Islet of Langerhans (tissue), 1 donor: ENCODE measurements at regions not wholly inside any gene's neighbourhood (a gene's known extent, or its start where the extent isn't known, plus 50 kb on each side); places are given as distances from the start of the nearest gene placed in this dataset.

Experiments
- FAIRE-seq: peaks from one replicate; lab custom pipeline; 2011; peaks lifted over from hg19 to GRCh38; lab: Jason Lieb, UNC

GRCh38 chr6:159118924-159119323, 50.3 kb upstream of the FNDC1 start:
- no peak for FAIRE-seq

GRCh38 chr6:159117563-159117962, 51.6 kb upstream of the FNDC1 start:
- no peak for FAIRE-seq

- FAIRE-seq = no peak
Measured at GRCh38 chr6:159117046-159117445, 52.2 kb upstream of the FNDC1 start.

GRCh38 chr6:159116343-159116742, 52.9 kb upstream of the FNDC1 start:
- no peak for FAIRE-seq

- no peak for FAIRE-seq
Measured at GRCh38 chr6:159114569-159114968, 54.6 kb upstream of the FNDC1 start.

- no peak for FAIRE-seq
Measured at GRCh38 chr6:159113223-159113622, 56.0 kb upstream of the FNDC1 start.

- no peak for FAIRE-seq
Measured at GRCh38 chr6:159112714-159113113, 56.5 kb upstream of the FNDC1 start.

GRCh38 chr6:159110748-159111147, 58.5 kb upstream of the FNDC1 start:
- no peak for FAIRE-seq

GRCh38 chr6:159110013-159110412, 59.2 kb upstream of the FNDC1 start:
- FAIRE-seq = no peak

GRCh38 chr6:159109391-159109790, 59.8 kb upstream of the FNDC1 start:
- no peak for FAIRE-seq

GRCh38 chr6:159108426-159108985, 60.7 kb upstream of the FNDC1 start:
- no peak for FAIRE-seq

GRCh38 chr6:159107451-159108260, 61.5 kb upstream of the FNDC1 start:
- FAIRE-seq = no peak

GRCh38 chr6:159106627-159107241, 61.9 kb upstream of the TAGAP start:
- peak; percentile 33 for FAIRE-seq

- FAIRE-seq = no peak
Measured at GRCh38 chr6:159105716-159106115, 60.9 kb upstream of the TAGAP start.

GRCh38 chr6:159104931-159105330, 60.1 kb upstream of the TAGAP start:
- FAIRE-seq = no peak

- no peak for FAIRE-seq
Measured at GRCh38 chr6:159104163-159104925, 59.6 kb upstream of the TAGAP start.

- FAIRE-seq = no peak
Measured at GRCh38 chr6:159103396-159104162, 58.8 kb upstream of the TAGAP start.

GRCh38 chr6:159102373-159103160, 57.8 kb upstream of the TAGAP start:
- FAIRE-seq = no peak

GRCh38 chr6:159101656-159102055, 56.9 kb upstream of the TAGAP start:
- FAIRE-seq = no peak

- no peak for FAIRE-seq
Measured at GRCh38 chr6:159100395-159101182, 55.8 kb upstream of the TAGAP start.
